ENCODE measurements at regions not wholly inside any gene's neighbourhood (a gene's known extent, or its start where the extent isn't known, plus 50 kb on each side); places are given as distances from the start of the nearest gene placed in this dataset.
"Not testable (repeated sequence)": the region's sequence is repeated elsewhere in the genome, so short reads cannot be mapped to it uniquely, and the experiment has no call there.

GRCh38 chr12:73225941-73226340, 953.8 kb downstream of the TRHDE start:
- Histone ChIP-seq H3K27ac (ENCODE audit: low read length) (no peak overlapping the region), H3K4me1 (ENCODE audit: low read length) (no peaks in the 10 kb centered on the region), H3K79me2 (ENCODE audit: low read length) (no peaks in the 10 kb centered on the region), H4K20me1 (ENCODE audit: insufficient read depth, low read length) (no peaks in the 10 kb centered on the region), H3K9me3 (replicated peaks; ENCODE audit: insufficient read depth, low read length) (no peaks in the 10 kb centered on the region), H3K27me3 (replicated peaks; ENCODE audit: insufficient read depth, low read length) (no peaks in the 10 kb centered on the region), H3K9me2 (replicated peaks; ENCODE audit: insufficient read depth, low read length) (no peaks in the 10 kb centered on the region), H3K9ac (ENCODE audit: low read length) (no peak overlapping the region), H3K4me2 (ENCODE audit: low read depth, low read length) (no peak overlapping the region), H3K36me3 (replicated peaks; ENCODE audit: insufficient read depth, low read length) (no peaks in the 10 kb centered on the region), H3F3A (ENCODE audit: insufficient read depth, low read length) (no peaks in the 10 kb centered on the region), H2AFZ (ENCODE audit: low read length) (no peak overlapping the region), H3K4me3 (ENCODE audit: low read length) (no peak overlapping the region)
- TF ChIP-seq EZH2phosphoT487 (IDR thresholded peaks at IDR 0.05; ENCODE audit: low read length) (no peak), EZH2 (optimal IDR thresholded peaks at IDR 0.05; ENCODE audit: low read depth, low read length) (no peak), CTCF (IDR thresholded peaks at IDR 0.05; ENCODE audit: low read length) (no peak)
- DNase-seq = no peak

GRCh38 chr12:73226593-73226992, 954.4 kb downstream of the TRHDE start:
- Histone ChIP-seq H3K9me3 (replicated peaks; ENCODE audit: insufficient read depth, low read length) (no peaks in the 10 kb centered on the region), H3K27ac (ENCODE audit: low read length) (no peak overlapping the region), H3K4me3 (ENCODE audit: low read length) (no peak overlapping the region), H3K36me3 (replicated peaks; ENCODE audit: insufficient read depth, low read length) (no peaks in the 10 kb centered on the region), H3K9me2 (replicated peaks; ENCODE audit: insufficient read depth, low read length) (no peaks in the 10 kb centered on the region), H3F3A (ENCODE audit: insufficient read depth, low read length) (no peaks in the 10 kb centered on the region), H3K27me3 (replicated peaks; ENCODE audit: insufficient read depth, low read length) (no peaks in the 10 kb centered on the region), H3K9ac (ENCODE audit: low read length) (no peak overlapping the region), H3K79me2 (ENCODE audit: low read length) (no peaks in the 10 kb centered on the region), H4K20me1 (ENCODE audit: insufficient read depth, low read length) (no peaks in the 10 kb centered on the region), H2AFZ (ENCODE audit: low read length) (no peak overlapping the region), H3K4me1 (ENCODE audit: low read length) (no peaks in the 10 kb centered on the region), H3K4me2 (ENCODE audit: low read depth, low read length) (no peak overlapping the region)
- TF ChIP-seq CTCF (IDR thresholded peaks at IDR 0.05; ENCODE audit: low read length) (no peak), EZH2 (optimal IDR thresholded peaks at IDR 0.05; ENCODE audit: low read depth, low read length) (no peak), EZH2phosphoT487 (IDR thresholded peaks at IDR 0.05; ENCODE audit: low read length) (no peak)
- no peak for DNase-seq

- not testable (repeated sequence) for H3K27ac ChIP-seq (ENCODE audit: low read length); H4K20me1 ChIP-seq (ENCODE audit: insufficient read depth, low read length); DNase-seq; H3K9me3 ChIP-seq (replicated peaks; ENCODE audit: insufficient read depth, low read length); H3F3A ChIP-seq (ENCODE audit: insufficient read depth, low read length); H3K4me2 ChIP-seq (ENCODE audit: low read depth, low read length); H3K79me2 ChIP-seq (ENCODE audit: low read length); H3K36me3 ChIP-seq (replicated peaks; ENCODE audit: insufficient read depth, low read length); H3K27me3 ChIP-seq (replicated peaks; ENCODE audit: insufficient read depth, low read length); H3K9me2 ChIP-seq (replicated peaks; ENCODE audit: insufficient read depth, low read length); H3K4me1 ChIP-seq (ENCODE audit: low read length); H3K9ac ChIP-seq (ENCODE audit: low read length); H2AFZ ChIP-seq (ENCODE audit: low read length); H3K4me3 ChIP-seq (ENCODE audit: low read length)
Measured at GRCh38 chr12:73228828-73229227, 956.7 kb downstream of the TRHDE start.

DNA sequence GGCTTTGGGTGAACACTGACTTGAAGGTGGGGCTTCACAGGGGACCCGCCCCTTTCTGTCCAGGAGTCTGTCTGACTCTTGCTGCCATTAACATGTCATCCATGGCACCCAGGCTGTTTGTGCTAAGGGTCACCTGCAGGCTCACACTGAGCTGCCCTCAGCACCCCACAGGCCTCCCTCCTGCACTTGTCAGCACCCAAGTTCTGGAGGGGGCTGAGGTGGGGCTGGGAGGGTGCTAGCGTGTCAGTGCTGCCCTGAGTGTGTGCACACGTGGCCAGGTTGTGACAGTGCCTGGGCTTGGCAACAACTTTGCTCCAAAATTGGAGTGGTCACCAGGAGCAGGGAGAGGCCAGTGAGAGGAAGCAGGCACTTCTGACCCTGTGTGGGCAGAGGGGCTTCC, 963.2 kb downstream of the TRHDE start:
- no peak for DNase-seq
- TF ChIP-seq CTCF (IDR thresholded peaks at IDR 0.05; ENCODE audit: low read length) (no peak), EZH2phosphoT487 (IDR thresholded peaks at IDR 0.05; ENCODE audit: low read length) (no peak), EZH2 (optimal IDR thresholded peaks at IDR 0.05; ENCODE audit: low read depth, low read length) (no peak)
- H3K4me2 ChIP-seq (ENCODE audit: low read depth, low read length) = no peak overlapping the region
- no peaks in the 10 kb centered on the region for H3K36me3 ChIP-seq (replicated peaks; ENCODE audit: insufficient read depth, low read length)
- no peaks in the 10 kb centered on the region for H3F3A ChIP-seq (ENCODE audit: insufficient read depth, low read length)
- H3K27me3 ChIP-seq (replicated peaks; ENCODE audit: insufficient read depth, low read length) = no peaks in the 10 kb centered on the region
- no peak overlapping the region for H3K9ac ChIP-seq (ENCODE audit: low read length)
- no peaks in the 10 kb centered on the region for H3K4me1 ChIP-seq (ENCODE audit: low read length)
- H3K9me3 ChIP-seq (replicated peaks; ENCODE audit: insufficient read depth, low read length) = no peaks in the 10 kb centered on the region
- no peak overlapping the region for H2AFZ ChIP-seq (ENCODE audit: low read length)
- H3K4me3 ChIP-seq (ENCODE audit: low read length) = no peak overlapping the region
- no peaks in the 10 kb centered on the region for H3K9me2 ChIP-seq (replicated peaks; ENCODE audit: insufficient read depth, low read length)
- H4K20me1 ChIP-seq (ENCODE audit: insufficient read depth, low read length) = no peaks in the 10 kb centered on the region
- H3K27ac ChIP-seq (ENCODE audit: low read length) = no peak overlapping the region
- H3K79me2 ChIP-seq (ENCODE audit: low read length) = no peaks in the 10 kb centered on the region

All from MM.1S (cell line).